ENCODE measurements at regions not wholly inside any gene's neighbourhood (a gene's known extent, or its start where the extent isn't known, plus 50 kb on each side); places are given as distances from the start of the nearest gene placed in this dataset.
A peak's percentile ranks its signal among the peaks of the same experiment; 100 is the strongest.

GRCh38 chr12:12007001-12007712 lies 63.6 kb upstream of the BCL2L14 start (continued):
- TF ChIP-seq SP1 (IDR thresholded peaks at IDR 0.05; ENCODE audit: low read depth, low read length) (peak; percentile 54), IKZF2 (IDR thresholded peaks at IDR 0.05) (peak; percentile 84 to 86), HDAC6 (IDR thresholded peaks at IDR 0.05; ENCODE audit: unreplicated experiment) (no peak), CREB1 (IDR thresholded peaks at IDR 0.05; ENCODE audit: low read depth) (no peak; the same call in 1 of the 2 replicates), HCFC1 (IDR thresholded peaks at IDR 0.05; ENCODE audit: low read length) (no peak), CREM (IDR thresholded peaks at IDR 0.05; ENCODE audit: low read depth) (peak; percentile 88), PKNOX1 (IDR thresholded peaks at IDR 0.05) (no peak), ELK1 (IDR thresholded peaks at IDR 0.05; ENCODE audit: low read depth, low read length) (no peak), RAD51 (IDR thresholded peaks at IDR 0.05) (no peak), SREBF1 (IDR thresholded peaks at IDR 0.05; ENCODE audit: low read length) (no peak), TBL1XR1 (IDR thresholded peaks at IDR 0.05; ENCODE audit: low read depth, low read length) (no peak), SMAD5 (IDR thresholded peaks at IDR 0.05; ENCODE audit: low read depth) (no peak), YY1 (IDR thresholded peaks at IDR 0.05; ENCODE audit: low read depth, low read length) (peak; percentile 52; the same call in 1 of the 2 replicates), CBX3 (IDR thresholded peaks at IDR 0.05; ENCODE audit: borderline replicate concordance, low read depth) (no peak), NFXL1 (IDR thresholded peaks at IDR 0.05; ENCODE audit: borderline replicate concordance) (no peak), HDAC2 (IDR thresholded peaks at IDR 0.05) (no peak), ZNF274 (IDR thresholded peaks at IDR 0.05; ENCODE audit: insufficient read depth, insufficient read length) (no peak), YBX1 (IDR thresholded peaks at IDR 0.05) (no peak), ZNF592 (IDR thresholded peaks at IDR 0.05) (no peak), CHD4 (IDR thresholded peaks at IDR 0.05) (no peak), RELA (IDR thresholded peaks at IDR 0.05; ENCODE audit: borderline replicate concordance, partially characterized antibody) (no peak)
- TF ChIP-seq, protein P1, sequence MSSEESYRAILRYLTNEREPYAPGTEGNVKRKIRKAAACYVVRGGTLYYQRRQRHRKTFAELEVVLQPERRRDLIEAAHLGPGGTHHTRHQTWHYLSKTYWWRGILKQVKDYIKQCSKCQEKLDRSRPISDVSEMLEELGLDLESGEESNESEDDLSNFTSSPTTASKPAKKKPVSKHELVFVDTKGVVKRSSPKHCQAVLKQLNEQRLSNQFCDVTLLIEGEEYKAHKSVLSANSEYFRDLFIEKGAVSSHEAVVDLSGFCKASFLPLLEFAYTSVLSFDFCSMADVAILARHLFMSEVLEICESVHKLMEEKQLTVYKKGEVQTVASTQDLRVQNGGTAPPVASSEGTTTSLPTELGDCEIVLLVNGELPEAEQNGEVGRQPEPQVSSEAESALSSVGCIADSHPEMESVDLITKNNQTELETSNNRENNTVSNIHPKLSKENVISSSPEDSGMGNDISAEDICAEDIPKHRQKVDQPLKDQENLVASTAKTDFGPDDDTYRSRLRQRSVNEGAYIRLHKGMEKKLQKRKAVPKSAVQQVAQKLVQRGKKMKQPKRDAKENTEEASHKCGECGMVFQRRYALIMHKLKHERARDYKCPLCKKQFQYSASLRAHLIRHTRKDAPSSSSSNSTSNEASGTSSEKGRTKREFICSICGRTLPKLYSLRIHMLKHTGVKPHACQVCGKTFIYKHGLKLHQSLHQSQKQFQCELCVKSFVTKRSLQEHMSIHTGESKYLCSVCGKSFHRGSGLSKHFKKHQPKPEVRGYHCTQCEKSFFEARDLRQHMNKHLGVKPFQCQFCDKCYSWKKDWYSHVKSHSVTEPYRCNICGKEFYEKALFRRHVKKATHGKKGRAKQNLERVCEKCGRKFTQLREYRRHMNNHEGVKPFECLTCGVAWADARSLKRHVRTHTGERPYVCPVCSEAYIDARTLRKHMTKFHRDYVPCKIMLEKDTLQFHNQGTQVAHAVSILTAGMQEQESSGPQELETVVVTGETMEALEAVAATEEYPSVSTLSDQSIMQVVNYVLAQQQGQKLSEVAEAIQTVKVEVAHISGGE (CRISPR knock-in tag; IDR thresholded peaks at IDR 0.05) = no peak

Measured in GM12878 (cell line).